Left ventricle myocardium inferior (tissue), 1 donor: ENCODE measurements at regions not wholly inside any gene's neighbourhood (a gene's known extent, or its start where the extent isn't known, plus 50 kb on each side); places are given as distances from the start of the nearest gene placed in this dataset.

ENCODE experiments used
- DNase-seq: peaks from one replicate; pipeline ENCODE4 v3.0.0-alpha.2; 2020
- H3K27ac ChIP-seq: fragments of 200-600 bp; replicated peaks from 2 replicates; pipeline ENCODE4 v1.8.0; 2021
- H3K27me3 ChIP-seq: fragments of 200-600 bp; 2 replicates; pipeline ENCODE4 v1.8.0; 2021; ENCODE audit warnings: low read depth
- H3K36me3 ChIP-seq: fragments of 200-600 bp; 2 replicates; pipeline ENCODE4 v1.8.0; 2021
- H3K4me1 ChIP-seq: fragments of 200-600 bp; 2 replicates; pipeline ENCODE4 v1.8.0; 2021
- H3K4me3 ChIP-seq: fragments of 200-600 bp; 2 replicates; pipeline ENCODE4 v1.8.0; 2021; ENCODE audit warnings: mild to moderate bottlenecking, moderate library complexity
- H3K9me3 ChIP-seq: fragments of 200-600 bp; replicated peaks from 2 replicates; pipeline ENCODE4 v1.8.0; 2021
- CTCF ChIP-seq: fragments of 200-600 bp; IDR thresholded peaks from 2 replicates; pipeline ENCODE4 v1.8.0; 2021; ENCODE audit warnings: antibody characterized with exemption, mild to moderate bottlenecking, borderline replicate concordance
- intact Hi-C: fragments of 100-400 bp; cut with micrococcal nuclease; formaldehyde crosslinking; loops from one replicate; pipeline ENCODE4 v1.11.0; 2022
- donor health status: DM: no; HTN: yes; CAD: no; lungs with severe emphysema.

- DNase-seq = no peak
- no peaks in the 10 kb centered on the region for H3K4me1 ChIP-seq
- no peaks in the 10 kb centered on the region for H3K36me3 ChIP-seq
- H3K27ac ChIP-seq = no peak overlapping the region
- intact Hi-C loops = no loop called here
- H3K9me3 ChIP-seq = no peaks in the 10 kb centered on the region
- no peaks in the 10 kb centered on the region for H3K27me3 ChIP-seq
- TF ChIP-seq CTCF = no peak
- no peak overlapping the region for H3K4me3 ChIP-seq
Observed at GRCh38 chr4:180947425-180947824, 1295.8 kb upstream of the TENM3 start.

GRCh38 chr4:180949424-180950213, 1293.6 kb upstream of the TENM3 start:
- Histone ChIP-seq H3K4me3 (no peak overlapping the region), H3K9me3 (no peaks in the 10 kb centered on the region), H3K27ac (no peak overlapping the region), H3K27me3 (no peaks in the 10 kb centered on the region), H3K36me3 (no peaks in the 10 kb centered on the region), H3K4me1 (no peaks in the 10 kb centered on the region)
- no peak for DNase-seq
- intact Hi-C loops = no loop called here
- no peak for TF ChIP-seq CTCF

GRCh38 chr4:180950377-180950776, 1292.8 kb upstream of the TENM3 start:
- H3K27me3 ChIP-seq = no peaks in the 10 kb centered on the region
- H3K36me3 ChIP-seq = no peaks in the 10 kb centered on the region
- no peak for DNase-seq
- H3K4me1 ChIP-seq = no peaks in the 10 kb centered on the region
- no peak overlapping the region for H3K4me3 ChIP-seq
- TF ChIP-seq CTCF = no peak
- no peaks in the 10 kb centered on the region for H3K9me3 ChIP-seq
- intact Hi-C loops = no loop called here
- no peak overlapping the region for H3K27ac ChIP-seq

GRCh38 chr4:180951312-180951711, 1291.9 kb upstream of the TENM3 start:
- Histone ChIP-seq H3K36me3 (no peaks in the 10 kb centered on the region), H3K4me1 (no peaks in the 10 kb centered on the region), H3K27me3 (no peaks in the 10 kb centered on the region), H3K4me3 (no peak overlapping the region), H3K9me3 (no peaks in the 10 kb centered on the region), H3K27ac (no peak overlapping the region)
- intact Hi-C loops = no loop called here
- DNase-seq = no peak
- TF ChIP-seq CTCF = no peak

GRCh38 chr4:180953572-180953971, 1289.6 kb upstream of the TENM3 start:
- no peak overlapping the region for H3K27ac ChIP-seq

More at GRCh38 chr4:180953572-180953971, 1289.6 kb upstream of the TENM3 start:
- Histone ChIP-seq H3K27me3 (no peaks in the 10 kb centered on the region), H3K36me3 (no peaks in the 10 kb centered on the region), H3K4me1 (no peaks in the 10 kb centered on the region), H3K9me3 (no peaks in the 10 kb centered on the region), H3K4me3 (no peak overlapping the region)
- DNase-seq = no peak
- TF ChIP-seq CTCF = no peak
- intact Hi-C loops = no loop called here
